GM13976 (cell line): ENCODE measurements at regions not wholly inside any gene's neighbourhood (a gene's known extent, or its start where the extent isn't known, plus 50 kb on each side); places are given as distances from the start of the nearest gene placed in this dataset.
"Not testable (repeated sequence)": the region's sequence is repeated elsewhere in the genome, so short reads cannot be mapped to it uniquely, and the experiment has no call there.

Experiments used
- DNase-seq: peaks from one replicate; pipeline ENCODE4 v3.0.0; 2012; ENCODE audit warnings: low spot score
- CTCF ChIP-seq: IDR thresholded peaks from 2 replicates; pipeline ENCODE4 v1.5.1; 2012; ENCODE audit warnings: borderline replicate concordance, mild to moderate bottlenecking; ENCODE audit not compliant: insufficient read depth; ENCODE audit errors: extremely low read depth, missing control alignments, control extremely low read depth
- in situ Hi-C: fragments of 300-500 bp; cut with MboI; formaldehyde crosslinking; loops from one replicate; pipeline ENCODE4 v1.12.0; 2022; ENCODE audit warnings: low sequenced_read_pairs, mixed read lengths, inconsistent platforms; ENCODE audit not compliant: unreplicated experiment

- no peak for DNase-seq
- no peak for TF ChIP-seq CTCF
- in situ Hi-C loops = no loop called here
These were observed 134.4 kb upstream of the FOXN3 start for GRCh38 chr14:89551432-89551831.

GRCh38 chr14:89550821-89551220, 133.8 kb upstream of the FOXN3 start:
- DNase-seq = no peak
- TF ChIP-seq CTCF = no peak
- in situ Hi-C loops = no loop called here

- no peak for TF ChIP-seq CTCF
- DNase-seq = no peak
- in situ Hi-C loops = no loop called here
These were observed 132.5 kb upstream of the FOXN3 start for GRCh38 chr14:89549381-89550125.

GRCh38 chr14:89547047-89547446, 130.0 kb upstream of the FOXN3 start:
- in situ Hi-C loops, DNase-seq: not testable (repeated sequence)

- TF ChIP-seq CTCF = no peak
- in situ Hi-C loops = no loop called here
- no peak for DNase-seq
These were observed 127.7 kb upstream of the FOXN3 start for GRCh38 chr14:89544636-89545301.

- in situ Hi-C loops = no loop called here
- DNase-seq = no peak
- TF ChIP-seq CTCF = no peak
These were observed 126.4 kb upstream of the FOXN3 start for GRCh38 chr14:89543425-89543790.

GRCh38 chr14:89542786-89543424, 125.9 kb upstream of the FOXN3 start:
- no peak for DNase-seq
- in situ Hi-C loops = no loop called here
- no peak for TF ChIP-seq CTCF
